Keratinocyte (primary cell): ENCODE measurements at regions not wholly inside any gene's neighbourhood (a gene's known extent, or its start where the extent isn't known, plus 50 kb on each side); places are given as distances from the start of the nearest gene placed in this dataset.

ENCODE experiments used
- DNase-seq: peaks from one replicate; pipeline ENCODE4 v3.0.0-alpha.2; 2011; ENCODE audit warnings: low read depth, missing footprints, low spot score
- FAIRE-seq: peaks from 2 replicates; lab custom pipeline; 2011; peaks lifted over from hg19 to GRCh38; lab: Jason Lieb, UNC
- H2AFZ ChIP-seq: 2 replicates; pipeline ENCODE4 v1.6.0; 2012; ENCODE audit warnings: low read length, control low read depth, inconsistent platforms; ENCODE audit not compliant: control insufficient read depth
- H3K27ac ChIP-seq: 2 replicates; pipeline ENCODE4 v1.5.1; 2011; ENCODE audit warnings: low read length; ENCODE audit not compliant: control insufficient read depth, insufficient read depth
- H3K27me3 ChIP-seq: 3 replicates; pipeline ENCODE4 v1.6.0; 2011; ENCODE audit warnings: low read length; ENCODE audit not compliant: control insufficient read depth, insufficient read depth; ENCODE audit errors: extremely low read depth
- H3K36me3 ChIP-seq, 2 experiments: 2 replicates in 1 of 2; 3 replicates in 1 of 2; pipeline ENCODE4 v1.5.1; 2011; ENCODE audit warnings: low read length in 2 of 2, mild to moderate bottlenecking in 1 of 2; ENCODE audit not compliant: control insufficient read depth in 2 of 2, insufficient read depth in 2 of 2; ENCODE audit errors: extremely low read depth in 1 of 2
- H3K4me1 ChIP-seq: 3 replicates; pipeline ENCODE4 v1.5.1; 2011; ENCODE audit warnings: low read length; ENCODE audit not compliant: control insufficient read depth, insufficient read depth; ENCODE audit errors: extremely low read depth
- H3K4me2 ChIP-seq: 3 replicates; pipeline ENCODE4 v1.6.0; 2011; ENCODE audit warnings: low read depth, low read length; ENCODE audit not compliant: control insufficient read depth, insufficient read depth; ENCODE audit errors: extremely low read depth
- H3K4me3 ChIP-seq, 3 experiments: fragments of 200-600 bp in 1 of 3; sonication (generic) in 1 of 3; 2 replicates in 2 of 3; 3 replicates in 1 of 3; pipeline ENCODE4 v1.5.1; 2011 to 2016; ENCODE audit warnings: low read length in 3 of 3, mild to moderate bottlenecking in 3 of 3, control low read depth in 2 of 3, inconsistent platforms in 1 of 3, low read depth in 1 of 3, mixed read lengths in 1 of 3, mixed run types in 1 of 3, moderate library complexity in 1 of 3; ENCODE audit not compliant: control insufficient read depth in 2 of 3, insufficient read depth in 2 of 3; ENCODE audit errors: extremely low read depth in 1 of 3
- H3K79me2 ChIP-seq: 2 replicates; pipeline ENCODE4 v1.6.0; 2012; ENCODE audit warnings: low read length; ENCODE audit not compliant: control insufficient read depth, insufficient read depth
- H3K9ac ChIP-seq: 3 replicates; pipeline ENCODE4 v1.6.0; 2011; ENCODE audit warnings: low read length; ENCODE audit not compliant: control insufficient read depth, insufficient read depth; ENCODE audit errors: extremely low read depth
- H3K9me1 ChIP-seq: 3 replicates; pipeline ENCODE4 v1.6.0; 2011; ENCODE audit warnings: low read length; ENCODE audit not compliant: control insufficient read depth, insufficient read depth; ENCODE audit errors: extremely low read depth
- H3K9me3 ChIP-seq: 2 replicates; pipeline ENCODE4 v1.5.1; 2012; ENCODE audit warnings: low read depth, low read length; ENCODE audit not compliant: control insufficient read depth
- H4K20me1 ChIP-seq: 3 replicates; pipeline ENCODE4 v1.6.0; 2011; ENCODE audit warnings: low read length; ENCODE audit not compliant: control insufficient read depth, insufficient read depth; ENCODE audit errors: extremely low read depth
- CTCF ChIP-seq, 3 experiments: IDR thresholded peaks in 1 of 3; conservative IDR thresholded peaks in 1 of 3; optimal IDR thresholded peaks in 1 of 3; 2 replicates in 2 of 3; 3 replicates in 1 of 3; pipeline versions ENCODE3 to v1.5.1; 2011; ENCODE audit warnings: low read length in 3 of 3, mild to moderate bottlenecking in 3 of 3, moderate library complexity in 2 of 3, control low read depth in 1 of 3, inconsistent platforms in 1 of 3; ENCODE audit not compliant: insufficient read depth in 2 of 3; ENCODE audit errors: extremely low read depth in 1 of 3
- EZH2 ChIP-seq: IDR thresholded peaks from one replicate; pipeline ENCODE4 v1.6.1; 2012; ENCODE audit warnings: inconsistent platforms, mild to moderate bottlenecking, low read length, moderate library complexity
- dilution Hi-C: fragments of 300-500 bp; cut with MboI; formaldehyde crosslinking; loops from one replicate; pipeline ENCODE4 v1.7.0; 2020; ENCODE audit warnings: low sequenced_read_pairs; ENCODE audit not compliant: extremely low pct_ligation_motif_present

- no peak for TF ChIP-seq CTCF (optimal IDR thresholded peaks at IDR 0.05 in 1 of 3, IDR thresholded peaks at IDR 0.05 in 1 of 3, conservative IDR thresholded peaks at IDR 0.05 in 1 of 3; ENCODE audit: extremely low read depth in 1 of 3, insufficient read depth in 2 of 3, low read length in 3 of 3)
- no peak for TF ChIP-seq EZH2
- no peak overlapping the region for H3K9ac ChIP-seq
- FAIRE-seq, result no peak
- H3K27ac ChIP-seq, result no peak overlapping the region
- H3K4me3 ChIP-seq, result no peak overlapping the region
- H3K9me3 ChIP-seq, result no peaks in the 10 kb centered on the region
- H3K36me3 ChIP-seq, result no peaks in the 10 kb centered on the region
- no peak overlapping the region for H2AFZ ChIP-seq
- no peak for DNase-seq
- dilution Hi-C loops, result no loop called here
- H4K20me1 ChIP-seq, result no peaks in the 10 kb centered on the region
- no peaks in the 10 kb centered on the region for H3K9me1 ChIP-seq
- H3K4me2 ChIP-seq, result no peak overlapping the region
- no peaks in the 10 kb centered on the region for H3K27me3 ChIP-seq
- no peaks in the 10 kb centered on the region for H3K79me2 ChIP-seq
- no peaks in the 10 kb centered on the region for H3K4me1 ChIP-seq
Observed at GRCh38 chr6:126188279-126188909, 151.5 kb upstream of the CENPW start.

GRCh38 chr6:126195625-126196236 lies 144.2 kb upstream of the CENPW start:
- TF ChIP-seq EZH2 (no peak), CTCF (optimal IDR thresholded peaks at IDR 0.05 in 1 of 3, IDR thresholded peaks at IDR 0.05 in 1 of 3, conservative IDR thresholded peaks at IDR 0.05 in 1 of 3; ENCODE audit: extremely low read depth in 1 of 3, insufficient read depth in 2 of 3, low read length in 3 of 3) (no peak)
- Histone ChIP-seq H3K4me1 (no peaks in the 10 kb centered on the region), H3K9me1 (no peaks in the 10 kb centered on the region), H3K9ac (no peak overlapping the region), H4K20me1 (no peaks in the 10 kb centered on the region), H3K36me3 (no peaks in the 10 kb centered on the region), H3K4me3 (no peak overlapping the region), H3K79me2 (no peaks in the 10 kb centered on the region), H3K9me3 (no peaks in the 10 kb centered on the region), H3K27ac (no peak overlapping the region), H3K27me3 (no peaks in the 10 kb centered on the region), H2AFZ (no peak overlapping the region), H3K4me2 (no peak overlapping the region)
- DNase-seq, result no peak
- dilution Hi-C loops, result no loop called here
- FAIRE-seq, result no peak
